ENCODE measurements at regions not wholly inside any gene's neighbourhood (a gene's known extent, or its start where the extent isn't known, plus 50 kb on each side); places are given as distances from the start of the nearest gene placed in this dataset.

DNA sequence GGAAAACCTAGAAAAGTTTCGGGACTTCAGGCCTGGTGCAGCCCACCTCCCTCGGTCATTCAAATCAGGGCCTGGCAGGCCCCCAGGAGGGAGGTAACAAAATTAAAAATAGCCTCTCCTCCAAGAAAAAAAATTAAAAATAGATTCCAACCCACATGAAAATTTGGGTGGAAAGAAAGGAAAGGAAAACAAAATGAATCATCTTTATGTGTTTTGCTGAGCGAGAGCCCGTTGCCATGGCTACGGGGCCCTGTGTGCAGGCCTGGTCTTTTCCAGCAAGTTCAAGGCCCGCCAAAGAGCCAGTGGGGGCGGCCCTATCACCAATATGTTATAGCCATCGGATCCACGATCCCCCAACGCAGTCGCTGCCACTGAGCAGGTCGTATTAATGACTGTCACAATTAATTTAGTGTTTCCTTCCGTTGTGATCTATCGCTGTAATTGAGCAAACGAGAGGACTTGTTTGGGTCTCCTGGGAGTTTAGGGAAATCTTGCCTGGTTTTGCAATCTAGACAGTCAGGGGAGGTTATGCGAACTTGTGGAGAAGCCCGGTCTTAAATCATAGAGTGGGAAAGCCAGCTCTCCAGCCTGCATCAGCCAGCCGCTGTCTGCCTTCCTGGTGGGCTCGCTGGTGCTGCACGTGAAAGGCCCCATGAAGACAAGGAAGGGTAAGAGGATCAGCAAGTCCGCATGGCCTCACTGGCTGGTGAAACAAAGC, 452.4 kb downstream of the BCOR start:
- Histone ChIP-seq H3K27ac (no peak overlapping the region), H3K36me3 (no peaks in the 10 kb centered on the region), H3K4me3 (no peak overlapping the region), H3K27me3 (no peaks in the 10 kb centered on the region), H3K4me1 (ENCODE audit: low read depth) (peaks cover 20% of the 10 kb centered on the region), H3K9me3 (ENCODE audit: low read depth) (no peaks in the 10 kb centered on the region)
- peak in 1 of 2 donors; percentile 89 for DNase-seq (ENCODE audit: low read depth in 1 of 2, low spot score in 1 of 2)
- TF ChIP-seq, protein P1, sequence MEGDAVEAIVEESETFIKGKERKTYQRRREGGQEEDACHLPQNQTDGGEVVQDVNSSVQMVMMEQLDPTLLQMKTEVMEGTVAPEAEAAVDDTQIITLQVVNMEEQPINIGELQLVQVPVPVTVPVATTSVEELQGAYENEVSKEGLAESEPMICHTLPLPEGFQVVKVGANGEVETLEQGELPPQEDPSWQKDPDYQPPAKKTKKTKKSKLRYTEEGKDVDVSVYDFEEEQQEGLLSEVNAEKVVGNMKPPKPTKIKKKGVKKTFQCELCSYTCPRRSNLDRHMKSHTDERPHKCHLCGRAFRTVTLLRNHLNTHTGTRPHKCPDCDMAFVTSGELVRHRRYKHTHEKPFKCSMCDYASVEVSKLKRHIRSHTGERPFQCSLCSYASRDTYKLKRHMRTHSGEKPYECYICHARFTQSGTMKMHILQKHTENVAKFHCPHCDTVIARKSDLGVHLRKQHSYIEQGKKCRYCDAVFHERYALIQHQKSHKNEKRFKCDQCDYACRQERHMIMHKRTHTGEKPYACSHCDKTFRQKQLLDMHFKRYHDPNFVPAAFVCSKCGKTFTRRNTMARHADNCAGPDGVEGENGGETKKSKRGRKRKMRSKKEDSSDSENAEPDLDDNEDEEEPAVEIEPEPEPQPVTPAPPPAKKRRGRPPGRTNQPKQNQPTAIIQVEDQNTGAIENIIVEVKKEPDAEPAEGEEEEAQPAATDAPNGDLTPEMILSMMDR (IDR thresholded peaks at IDR 0.05; ENCODE audit: low read depth, low read length): no peak

GRCh38 chrX:39648548-39649254, 449.1 kb downstream of the BCOR start:
- DNase-seq (ENCODE audit: low read depth in 1 of 2, low spot score in 1 of 2): no peak
- no peak overlapping the region for H3K4me3 ChIP-seq
- H3K9me3 ChIP-seq (ENCODE audit: low read depth): no peaks in the 10 kb centered on the region
- no peaks in the 10 kb centered on the region for H3K27me3 ChIP-seq
- TF ChIP-seq, protein P1 (IDR thresholded peaks at IDR 0.05; ENCODE audit: low read depth, low read length): no peak
- H3K27ac ChIP-seq: no peak overlapping the region
- H3K4me1 ChIP-seq (ENCODE audit: low read depth): no peaks in the 10 kb centered on the region
- H3K36me3 ChIP-seq: no peaks in the 10 kb centered on the region

DNA sequence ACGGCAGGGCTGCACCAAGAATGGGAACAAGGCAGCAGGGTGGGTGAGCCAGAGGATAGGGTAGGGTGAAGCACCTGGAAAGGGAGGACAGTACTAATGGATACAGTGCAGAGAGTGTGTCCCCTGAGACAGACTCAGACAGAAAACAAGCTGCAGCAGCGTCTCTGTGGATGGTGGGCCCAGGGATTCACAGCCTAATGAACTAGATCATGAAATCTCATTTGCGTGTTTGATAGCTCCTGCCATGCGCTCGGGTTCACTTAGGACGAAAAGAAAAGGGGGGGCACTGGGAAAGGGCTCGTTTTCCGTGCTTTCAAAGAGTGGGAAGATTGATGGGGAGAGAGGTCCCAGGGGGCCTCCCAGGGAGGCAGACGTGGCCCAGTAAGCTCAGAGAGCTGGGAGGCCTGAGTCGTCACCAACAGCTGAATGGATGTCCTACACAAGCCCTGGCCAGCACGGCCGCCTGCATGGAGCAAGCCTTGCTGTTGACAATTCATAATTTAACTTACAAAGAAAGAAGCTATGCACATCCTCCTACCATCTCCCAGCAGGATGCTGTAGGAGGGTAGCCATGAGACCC, 446.9 kb downstream of the BCOR start:
- Histone ChIP-seq H3K27me3 (no peaks in the 10 kb centered on the region), H3K4me3 (no peak overlapping the region), H3K36me3 (no peaks in the 10 kb centered on the region), H3K27ac (no peak overlapping the region), H3K4me1 (ENCODE audit: low read depth) (no peaks in the 10 kb centered on the region), H3K9me3 (ENCODE audit: low read depth) (no peaks in the 10 kb centered on the region)
- no peak for DNase-seq (ENCODE audit: low read depth in 1 of 2, low spot score in 1 of 2)
- TF ChIP-seq, protein P1 (IDR thresholded peaks at IDR 0.05; ENCODE audit: low read depth, low read length): no peak

- Histone ChIP-seq H3K9me3 (ENCODE audit: low read depth) (no peaks in the 10 kb centered on the region), H3K36me3 (no peaks in the 10 kb centered on the region), H3K27me3 (no peaks in the 10 kb centered on the region), H3K4me3 (no peak overlapping the region), H3K27ac (no peak overlapping the region), H3K4me1 (ENCODE audit: low read depth) (no peaks in the 10 kb centered on the region)
- DNase-seq (ENCODE audit: low read depth in 1 of 2, low spot score in 1 of 2): peak in 1 of 2 donors; percentile 30
- TF ChIP-seq, protein P1 (IDR thresholded peaks at IDR 0.05; ENCODE audit: low read depth, low read length): peak; percentile 27
These were observed 445.4 kb downstream of the BCOR start for GRCh38 chrX:39652336-39652735.

- peak in 1 of 2 donors; percentile 27 for DNase-seq (ENCODE audit: low read depth in 1 of 2, low spot score in 1 of 2)
- Histone ChIP-seq H3K27ac (no peak overlapping the region), H3K9me3 (ENCODE audit: low read depth) (no peaks in the 10 kb centered on the region), H3K4me1 (ENCODE audit: low read depth) (no peaks in the 10 kb centered on the region), H3K27me3 (no peaks in the 10 kb centered on the region), H3K4me3 (no peak overlapping the region), H3K36me3 (no peaks in the 10 kb centered on the region)
- TF ChIP-seq, protein P1 (IDR thresholded peaks at IDR 0.05; ENCODE audit: low read depth, low read length): no peak
These were observed 444.1 kb downstream of the BCOR start for GRCh38 chrX:39653691-39654090.
